ENCODE measurements at regions not wholly inside any gene's neighbourhood (a gene's known extent, or its start where the extent isn't known, plus 50 kb on each side); places are given as distances from the start of the nearest gene placed in this dataset.

- TF ChIP-seq EZH2 (IDR thresholded peaks at IDR 0.05; ENCODE audit: borderline replicate concordance, low read length): no peak
- TF ChIP-seq CTCF (conservative IDR thresholded peaks at IDR 0.05 in 1 of 2, IDR thresholded peaks at IDR 0.05 in 1 of 2; ENCODE audit: extremely low read depth in 1 of 2, insufficient read depth in 1 of 2, low read depth in 1 of 2, low read length in 2 of 2): no peak
These were observed 443.0 kb downstream of the PLK2 start for GRCh38 chr5:58016877-58017276.
